CD4-positive, alpha-beta T cell treated with Interleukin-17A for 1 hour (primary cell): ENCODE measurements at regions not wholly inside any gene's neighbourhood (a gene's known extent, or its start where the extent isn't known, plus 50 kb on each side); places are given as distances from the start of the nearest gene placed in this dataset.
"Not testable (repeated sequence)": the region's sequence is repeated elsewhere in the genome, so short reads cannot be mapped to it uniquely, and the experiment has no call there.

Experiments used
- DNase-seq: peaks from one replicate; pipeline ENCODE4 v3.0.0-alpha.2; 2020

GRCh38 chr11:134942681-134943080 lies 530.6 kb upstream of the B3GAT1 start:
- DNase-seq, result no peak

- not testable (repeated sequence) for DNase-seq
Observed at GRCh38 chr11:134941936-134942600, 530.0 kb upstream of the B3GAT1 start.

- DNase-seq, result no peak
Observed at GRCh38 chr11:134941326-134941725, 529.3 kb upstream of the B3GAT1 start.

DNA sequence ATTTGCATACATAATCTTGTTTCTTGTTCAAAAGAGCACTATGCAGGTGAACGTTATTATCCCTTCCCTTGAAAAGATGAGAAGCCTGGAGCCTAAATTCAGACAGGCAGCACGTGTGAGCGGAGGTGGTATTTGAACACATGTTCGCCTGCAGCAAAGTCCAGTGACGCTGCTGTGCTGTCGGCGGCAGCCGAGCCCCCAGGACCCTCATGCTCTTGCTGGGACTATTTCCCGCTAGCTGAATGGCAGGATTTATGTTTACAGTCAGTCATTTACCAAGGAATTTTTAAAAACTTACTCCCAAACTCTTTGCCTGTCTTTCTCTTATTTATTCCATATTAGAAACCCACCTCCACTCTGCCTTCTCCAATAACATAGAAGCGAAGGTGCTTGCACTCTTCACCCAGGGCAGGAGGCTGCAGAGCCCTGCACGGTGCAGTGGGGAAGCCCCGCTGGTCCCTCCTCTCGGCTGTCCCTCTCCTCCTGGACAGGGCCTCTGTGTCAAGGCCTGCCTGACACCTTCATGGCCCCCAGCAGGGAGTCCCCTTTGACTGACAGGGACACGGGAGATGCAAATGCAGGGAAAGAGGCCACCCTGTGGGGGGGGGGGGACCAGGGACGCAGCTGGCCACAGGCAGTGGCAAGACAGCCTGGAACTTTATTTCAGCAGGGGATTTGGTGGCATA lies 528.5 kb upstream of the B3GAT1 start:
- no peak for DNase-seq

DNA sequence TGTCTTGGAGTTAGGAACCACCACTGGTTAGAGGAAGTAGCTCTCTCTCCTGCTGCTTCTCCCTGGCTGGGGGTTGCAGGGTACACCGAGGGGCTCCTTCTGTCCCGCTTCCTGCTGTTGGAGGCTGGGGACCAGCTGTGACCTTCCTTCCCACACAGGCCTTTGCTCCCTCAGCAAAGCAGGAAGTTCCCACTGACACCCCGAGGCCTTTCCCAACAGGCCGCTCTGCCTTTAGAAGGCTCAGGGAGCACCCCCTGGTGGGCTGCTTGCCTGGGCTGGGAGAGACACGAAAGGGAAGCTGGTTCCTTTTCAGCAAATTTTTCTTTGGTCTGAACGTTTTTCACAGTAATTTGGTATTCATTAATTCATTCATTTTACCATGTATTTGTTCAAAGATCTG lies 527.9 kb upstream of the B3GAT1 start:
- no peak for DNase-seq

DNA sequence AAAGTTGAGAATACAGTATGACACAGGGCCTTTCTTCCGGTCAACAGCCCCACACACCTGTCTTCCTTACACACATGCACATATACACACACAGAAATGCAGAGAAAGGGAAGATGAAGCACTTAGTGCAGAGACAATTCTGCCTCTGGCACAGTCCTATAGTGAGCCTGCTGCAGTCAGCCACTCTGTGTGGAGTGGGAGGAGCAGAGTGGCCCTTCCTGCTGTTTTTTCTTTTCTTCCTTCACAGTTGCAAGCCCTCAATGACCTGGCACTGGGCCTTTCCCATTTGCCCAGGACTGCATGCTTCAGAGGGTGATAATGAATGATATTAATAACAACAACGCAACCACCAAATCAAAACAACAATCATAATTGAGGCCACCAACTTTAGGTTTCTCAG lies 527.0 kb upstream of the B3GAT1 start:
- no peak for DNase-seq

GRCh38 chr11:134938212-134938611 lies 526.2 kb upstream of the B3GAT1 start:
- no peak for DNase-seq

GRCh38 chr11:134937193-134937592 lies 525.2 kb upstream of the B3GAT1 start:
- not testable (repeated sequence) for DNase-seq

GRCh38 chr11:134932761-134933160 lies 520.7 kb upstream of the B3GAT1 start:
- no peak for DNase-seq

- DNase-seq, result no peak
Observed at GRCh38 chr11:134925432-134925831, 513.4 kb upstream of the B3GAT1 start.

- DNase-seq, result no peak
Observed at GRCh38 chr11:134923441-134923840, 511.4 kb upstream of the B3GAT1 start.

- DNase-seq, result no peak
Observed at GRCh38 chr11:134921938-134922337, 509.9 kb upstream of the B3GAT1 start.

DNA sequence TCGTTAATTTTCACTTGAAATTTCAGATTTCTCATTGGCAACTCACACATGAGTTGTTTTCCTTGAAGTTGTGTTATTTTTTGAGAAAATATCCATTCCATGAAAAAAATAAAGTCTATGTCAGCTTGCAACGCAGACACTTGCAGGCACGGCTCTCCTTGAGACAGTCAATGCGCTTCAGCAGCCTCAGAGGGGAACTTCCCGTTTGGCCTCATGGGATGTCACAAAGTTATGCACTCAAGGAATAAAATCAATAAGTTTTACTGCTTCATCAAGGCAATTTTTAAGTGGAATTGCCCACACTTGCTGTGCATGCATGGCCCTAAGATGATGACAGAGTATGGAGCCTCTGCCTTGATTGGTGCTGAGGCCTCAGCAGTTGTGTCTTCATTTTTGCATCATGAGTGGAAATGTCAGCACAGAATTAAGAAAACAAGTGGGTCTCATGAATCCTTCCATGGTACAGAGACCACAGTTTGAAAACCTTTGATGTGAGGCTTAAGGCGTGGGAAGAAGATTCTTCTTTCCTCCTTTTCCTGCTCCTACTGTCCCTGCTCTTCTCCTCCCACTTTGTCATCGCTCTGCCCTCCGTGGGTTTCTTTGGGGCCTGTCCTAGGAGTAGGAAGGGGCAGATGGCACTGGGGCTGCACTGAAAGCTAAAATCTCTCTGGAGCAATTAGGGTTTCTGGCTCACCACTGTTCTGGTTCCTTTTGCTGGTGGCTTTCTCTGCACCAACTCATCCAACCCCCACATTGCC lies 509.0 kb upstream of the B3GAT1 start:
- no peak for DNase-seq

DNA sequence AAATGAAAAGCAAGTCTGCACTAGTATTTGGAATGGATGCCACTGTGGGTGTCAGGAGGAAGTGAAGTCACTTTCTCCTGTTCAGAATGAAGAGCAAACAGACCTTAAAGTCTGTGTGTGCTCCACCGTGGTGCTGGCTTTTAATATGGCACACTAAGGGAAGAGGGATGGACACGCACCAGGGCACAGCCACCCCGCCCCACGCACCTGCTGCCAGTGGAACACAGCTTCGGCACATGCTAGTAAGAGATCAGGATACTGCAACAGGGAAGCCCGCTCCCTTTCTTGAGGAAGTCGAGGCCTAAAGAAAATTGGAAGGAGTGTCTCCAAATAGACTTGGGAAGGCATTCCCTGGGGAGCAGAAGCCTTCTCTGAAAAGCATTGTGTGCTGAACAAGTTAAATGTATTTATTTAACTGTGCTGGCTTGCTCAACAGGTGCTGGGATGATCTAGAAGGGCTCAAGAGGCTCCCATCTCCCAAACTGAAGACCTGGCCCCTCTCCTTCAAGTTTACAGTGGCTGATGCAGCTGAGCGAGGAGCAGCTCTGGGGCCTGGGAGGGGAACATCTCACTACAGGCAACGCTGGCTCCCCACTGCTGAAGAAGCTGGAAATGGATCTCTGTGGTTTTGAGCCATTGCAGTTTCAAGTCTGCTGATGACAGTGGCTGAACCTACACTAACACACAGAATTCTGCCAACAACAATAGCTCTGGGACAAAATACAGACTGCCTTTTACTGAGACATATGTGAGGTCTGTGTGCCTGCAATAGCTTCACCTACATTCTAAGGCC lies 504.6 kb upstream of the B3GAT1 start:
- DNase-seq, result no peak

DNA sequence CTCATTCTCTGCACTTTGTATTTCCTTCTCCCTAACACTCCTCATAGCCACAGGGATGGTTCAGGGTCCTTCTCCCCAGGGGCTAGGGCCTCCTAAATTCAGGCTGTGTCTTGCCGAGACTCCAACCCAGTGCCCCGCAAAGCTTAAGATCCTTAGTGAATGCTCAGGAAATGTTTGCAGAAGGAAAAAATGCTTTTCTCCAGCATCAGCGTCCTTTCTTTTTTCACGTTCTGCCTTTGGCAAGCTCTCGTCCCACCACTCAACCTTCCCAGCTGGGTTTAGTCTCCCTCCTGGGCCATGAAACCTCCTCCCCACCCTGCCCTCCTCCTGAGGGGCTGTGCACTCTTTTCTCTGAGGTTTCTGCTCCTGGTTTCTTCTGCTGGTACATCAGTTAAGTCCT lies 503.8 kb upstream of the B3GAT1 start:
- DNase-seq, result no peak

DNA sequence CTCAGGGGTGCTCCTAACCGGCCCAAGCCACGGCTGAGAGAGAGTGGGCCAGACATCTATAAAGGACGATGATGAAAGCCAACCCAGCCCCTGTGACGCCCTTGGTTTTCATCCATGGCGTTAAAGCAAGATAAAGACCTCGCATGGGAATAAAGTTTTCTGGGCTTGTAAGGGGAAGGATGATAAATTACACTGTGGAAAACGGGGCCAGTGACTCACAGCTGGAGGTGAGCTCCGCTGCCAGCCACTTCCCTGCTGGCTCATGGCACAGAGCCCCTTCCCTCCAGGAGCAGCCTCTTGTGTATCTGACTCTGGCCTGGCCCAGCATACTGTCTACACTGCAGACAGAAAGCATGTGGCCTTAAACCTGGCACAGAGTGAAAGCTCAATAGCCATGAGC lies 503.2 kb upstream of the B3GAT1 start:
- DNase-seq, result no peak

DNA sequence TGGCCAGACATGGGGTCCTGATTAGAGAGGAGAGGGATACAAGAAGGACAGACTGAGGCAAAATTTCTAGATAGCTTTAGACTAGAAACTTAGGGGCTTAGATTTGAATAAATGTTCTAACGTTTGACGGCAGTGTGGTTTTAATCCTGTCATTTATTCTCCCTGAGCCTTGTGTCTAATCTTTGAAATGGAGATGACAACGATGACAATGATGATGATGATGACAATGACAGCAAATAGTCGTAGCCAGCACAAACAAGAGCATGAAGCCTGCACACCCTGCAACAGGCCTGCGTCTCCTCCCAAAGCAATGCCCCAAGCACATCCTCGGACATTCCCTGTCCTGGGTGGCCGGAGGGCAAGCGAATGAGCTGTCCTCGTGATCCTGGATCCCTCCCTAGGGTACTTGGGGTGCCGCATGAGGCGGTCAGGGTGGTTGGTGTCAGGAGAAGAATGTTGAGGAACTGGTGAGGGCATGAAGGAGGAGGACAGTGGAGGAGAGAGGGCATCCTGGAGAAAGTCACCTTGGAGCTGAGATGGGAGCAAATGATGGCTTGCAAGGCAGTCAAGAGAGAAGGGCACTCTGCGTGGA lies 502.1 kb upstream of the B3GAT1 start:
- no peak for DNase-seq

- DNase-seq, result no peak
Observed at GRCh38 chr11:134913391-134913790, 501.3 kb upstream of the B3GAT1 start.

GRCh38 chr11:134911514-134912180 lies 499.6 kb upstream of the B3GAT1 start:
- no peak for DNase-seq

GRCh38 chr11:134908583-134908982 lies 496.5 kb upstream of the B3GAT1 start:
- DNase-seq, result no peak

DNA sequence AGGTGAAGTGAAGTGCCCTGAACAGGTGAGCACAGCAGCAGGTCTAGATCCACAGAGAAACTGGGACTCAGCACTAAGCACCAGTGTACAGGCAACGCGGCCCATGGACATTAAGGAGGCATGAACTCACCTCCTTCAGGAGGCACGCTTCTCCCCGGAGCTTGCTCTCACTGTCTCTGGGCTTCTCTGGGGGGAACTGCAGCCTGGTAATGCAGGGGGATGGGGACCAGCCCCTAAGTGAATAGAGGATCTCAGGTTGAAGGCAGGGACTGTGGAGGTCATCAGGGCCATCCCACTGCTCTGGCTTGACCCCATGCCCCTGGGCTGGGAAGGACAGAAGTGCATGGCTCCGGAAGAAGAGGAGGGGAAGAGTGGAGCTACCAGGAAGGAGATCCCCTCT lies 495.6 kb upstream of the B3GAT1 start:
- no peak for DNase-seq

DNA sequence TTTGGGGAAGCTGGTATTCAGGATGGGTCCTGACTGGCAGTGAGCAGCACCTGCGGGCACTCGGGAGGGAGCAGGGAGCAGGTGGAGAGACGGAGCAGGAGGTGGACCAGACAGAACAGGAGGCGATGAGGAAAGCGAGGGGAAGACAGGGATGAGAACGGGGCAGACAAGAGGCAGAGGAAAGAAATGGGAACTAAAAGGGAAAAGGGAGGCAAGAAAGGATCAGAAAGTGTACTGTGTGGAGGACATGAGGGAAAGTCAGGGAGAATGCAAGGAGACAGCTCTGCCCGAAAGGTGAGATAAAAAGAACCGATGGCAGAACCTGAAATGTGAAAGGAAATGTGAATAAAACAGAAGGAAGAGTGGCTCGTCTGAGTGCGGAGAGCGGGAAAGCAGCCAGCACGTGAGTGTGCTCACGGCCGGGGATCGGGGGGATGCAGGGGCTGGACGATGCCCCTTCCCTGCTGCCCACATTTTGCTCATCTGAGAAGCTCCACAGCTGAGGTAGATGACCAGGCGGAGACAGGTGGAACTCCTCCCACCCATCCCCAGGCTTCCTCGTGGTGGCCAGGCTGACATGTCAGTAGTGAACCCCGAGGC lies 494.4 kb upstream of the B3GAT1 start:
- DNase-seq, result no peak
